GM12878 (cell line): ENCODE measurements at regions not wholly inside any gene's neighbourhood (a gene's known extent, or its start where the extent isn't known, plus 50 kb on each side); places are given as distances from the start of the nearest gene placed in this dataset.

Experiments used
- ATAC-seq: fragments of 200-7000 bp; cut with Tn5 transposase; 3 replicates; pipeline ENCODE4 v1.9.1; 2020; ENCODE audit warnings: mild to moderate bottlenecking, moderate library complexity
- BruUV-seq: library from RNA; stranded (reverse); fragments of 400-500 nt; replicated peaks from 2 replicates; lab custom pipeline; 2021; lab: Mats Ljungman, UMichigan
- CTCF ChIA-PET: fragments of 300-600 bp; sonication (Branson Sonifier 250); formaldehyde crosslinking; extraction: SDS; loops from one replicate; lab custom pipeline; 2021; ENCODE audit warnings: inconsistent platforms; lab: Yijun Ruan, JAX
- POLR2A ChIA-PET: fragments of 350-600 bp; formaldehyde crosslinking; extraction: SDS; loops from one replicate; lab custom pipeline; 2021; ENCODE audit warnings: inconsistent platforms; lab: Charles Lee
- RAD21 ChIA-PET: fragments of 300-600 bp; sonication (Branson Sonifier 250); formaldehyde crosslinking; loops from one replicate; lab custom pipeline; 2023; ENCODE audit warnings: antibody characterized with exemption; ENCODE audit not compliant: unreplicated experiment; lab: Charles Lee
- SMC1A ChIA-PET: fragments of 300-600 bp; sonication (Branson Sonifier 250); formaldehyde crosslinking; loops from one replicate; lab custom pipeline; 2023; ENCODE audit not compliant: unreplicated experiment, uncharacterized antibody; lab: Charles Lee
- DNase-seq: peaks from one replicate; pipeline ENCODE4 v3.0.0-alpha.2; 2011; ENCODE audit warnings: low read depth, low spot score
- FAIRE-seq: peaks from 3 replicates; lab custom pipeline; 2011; peaks lifted over from hg19 to GRCh38; lab: Jason Lieb, UNC
- H2AFZ ChIP-seq: 2 replicates; pipeline ENCODE4 v1.6.0; 2011; ENCODE audit warnings: low read depth, low read length, control low read depth; ENCODE audit not compliant: control insufficient read depth
- H3K27ac ChIP-seq: 2 replicates; pipeline ENCODE4 v1.5.1; 2011; ENCODE audit warnings: control low read depth; ENCODE audit not compliant: control insufficient read depth, insufficient read depth
- H3K27me3 ChIP-seq, 2 experiments: replicated peaks in 1 of 2; 2 replicates each; pipeline versions ENCODE4 v1.6.0 to v1.6.1; 2011; ENCODE audit warnings: low read length in 1 of 2; ENCODE audit not compliant: control insufficient read depth in 2 of 2, insufficient read depth in 2 of 2
- H3K36me3 ChIP-seq, 2 experiments: 2 replicates each; pipeline ENCODE4 v1.5.1; 2011; ENCODE audit warnings: low read length in 1 of 2; ENCODE audit not compliant: control insufficient read depth in 2 of 2, insufficient read depth in 2 of 2
- H3K4me1 ChIP-seq: 2 replicates; pipeline ENCODE4 v1.6.1; 2011; ENCODE audit warnings: mild to moderate bottlenecking, low read length, moderate library complexity, mixed read lengths; ENCODE audit not compliant: control insufficient read depth, insufficient read depth
- H3K4me2 ChIP-seq: 2 replicates; pipeline ENCODE4 v1.6.0; 2011; ENCODE audit warnings: control low read depth; ENCODE audit not compliant: control insufficient read depth, insufficient read depth
- H3K4me3 ChIP-seq: fragments of 200-600 bp; sonication (generic); 2 replicates; pipeline ENCODE4 v1.5.1; 2016
- H3K79me2 ChIP-seq: 2 replicates; pipeline ENCODE4 v1.6.0; 2011; ENCODE audit warnings: low read length; ENCODE audit not compliant: control insufficient read depth, insufficient read depth
- H3K9ac ChIP-seq: 2 replicates; pipeline ENCODE4 v1.8.0; 2011; ENCODE audit warnings: low read length, control low read depth, mixed read lengths; ENCODE audit not compliant: control insufficient read depth, insufficient read depth
- H3K9me3 ChIP-seq: replicated peaks from 3 replicates; pipeline ENCODE4 v1.5.1; 2011; ENCODE audit warnings: mild to moderate bottlenecking, low read length; ENCODE audit not compliant: control insufficient read depth, insufficient read depth
- H4K20me1 ChIP-seq: 2 replicates; pipeline ENCODE4 v1.6.0; 2011; ENCODE audit not compliant: control insufficient read depth, insufficient read depth
- CEBPB ChIP-seq, 2 experiments: fragments of 150-350 bp in 1 of 2; IDR thresholded peaks; 2 replicates each; pipeline ENCODE4 v1.6.1; 2012 to 2014; ENCODE audit warnings: low read depth in 2 of 2, low read length in 2 of 2, borderline replicate concordance in 1 of 2, inconsistent platforms in 1 of 2
- KLF5 ChIP-seq: fragments of 450-650 bp; IDR thresholded peaks from 2 replicates; pipeline ENCODE4 v1.6.1; 2014; ENCODE audit warnings: mild to moderate bottlenecking; ENCODE audit not compliant: partially characterized antibody
- NFYB ChIP-seq: IDR thresholded peaks from 2 replicates; pipeline ENCODE4 v1.6.1; 2011; ENCODE audit warnings: low read depth, mild to moderate bottlenecking, low read length, improper control_type of control experiment, moderate library complexity; ENCODE audit not compliant: insufficient read depth
- SMAD1 ChIP-seq: fragments of 450-650 bp; IDR thresholded peaks from 2 replicates; pipeline ENCODE4 v1.6.1; 2018; ENCODE audit warnings: mild to moderate bottlenecking, low read depth; ENCODE audit not compliant: partially characterized antibody
- SUPT20H ChIP-seq: IDR thresholded peaks from 2 replicates; pipeline ENCODE4 v1.6.1; 2011; ENCODE audit warnings: low read depth, mild to moderate bottlenecking, low read length, moderate library complexity, borderline replicate concordance; ENCODE audit not compliant: control insufficient read depth
- ZBED1 ChIP-seq: IDR thresholded peaks from 2 replicates; pipeline ENCODE4 v1.6.1; 2016; ENCODE audit warnings: borderline replicate concordance
- ZNF384 ChIP-seq: IDR thresholded peaks from 2 replicates; pipeline ENCODE4 v1.6.1; 2012; ENCODE audit warnings: low read depth, mild to moderate bottlenecking, low read length, improper control_type of control experiment, borderline replicate concordance
- WGBS: methylation state at CpG from one replicate; pipeline ENCODE4 v1.1.6; 2016; ENCODE audit warnings: low lambda C conversion rate; ENCODE audit not compliant: insufficient replicate concordance, insufficient coverage; ENCODE audit errors: missing lambda C conversion rate; 5-methylcytosine and 5-hydroxymethylcytosine counted together
- in situ Hi-C: fragments of 300-500 bp; cut with MboI; formaldehyde crosslinking; loops from 9 replicates; pipeline ENCODE4 v1.14.3; 2018; ENCODE audit warnings: mixed read lengths
- intact Hi-C: fragments of 100-400 bp; cut with micrococcal nuclease; formaldehyde crosslinking; loops from one replicate; pipeline ENCODE4 v1.14.2; 2022; ENCODE audit not compliant: unreplicated experiment
- TF ChIP-seq, protein P1 (sequence below): fragments of 450-650 bp; IDR thresholded peaks from 2 replicates; pipeline ENCODE4 v1.6.1; 2016; ENCODE audit warnings: mild to moderate bottlenecking

DNA sequence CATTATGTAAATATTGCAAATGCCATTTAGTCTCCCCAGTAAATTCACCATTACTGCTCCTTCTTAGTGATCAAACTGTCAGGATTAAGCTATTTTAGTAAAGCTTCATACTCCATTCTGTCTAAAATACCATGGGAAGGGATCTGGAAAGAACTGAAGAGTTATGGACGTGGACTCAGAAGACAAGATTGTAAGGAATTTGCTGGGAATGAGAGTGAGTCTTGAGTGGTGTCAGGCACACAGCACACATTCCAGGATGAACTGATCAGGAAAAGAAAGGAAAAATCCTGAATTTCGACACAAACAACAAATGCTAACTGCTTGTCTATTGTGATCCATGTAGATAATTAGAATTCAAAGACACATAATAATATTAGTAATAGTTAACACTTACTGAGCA, 311.0 kb downstream of the CENPC start:
- TF ChIP-seq SMAD1 (no peak), ZBED1 (no peak), NFYB (no peak), SUPT20H (no peak), CEBPB (IDR thresholded peaks at IDR 0.05; ENCODE audit: borderline replicate concordance in 1 of 2, low read depth in 2 of 2, low read length in 2 of 2) (no peak), ZNF384 (no peak), KLF5 (no peak)
- TF ChIP-seq, protein P1, sequence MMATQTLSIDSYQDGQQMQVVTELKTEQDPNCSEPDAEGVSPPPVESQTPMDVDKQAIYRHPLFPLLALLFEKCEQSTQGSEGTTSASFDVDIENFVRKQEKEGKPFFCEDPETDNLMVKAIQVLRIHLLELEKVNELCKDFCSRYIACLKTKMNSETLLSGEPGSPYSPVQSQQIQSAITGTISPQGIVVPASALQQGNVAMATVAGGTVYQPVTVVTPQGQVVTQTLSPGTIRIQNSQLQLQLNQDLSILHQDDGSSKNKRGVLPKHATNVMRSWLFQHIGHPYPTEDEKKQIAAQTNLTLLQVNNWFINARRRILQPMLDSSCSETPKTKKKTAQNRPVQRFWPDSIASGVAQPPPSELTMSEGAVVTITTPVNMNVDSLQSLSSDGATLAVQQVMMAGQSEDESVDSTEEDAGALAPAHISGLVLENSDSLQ: no peak
- Histone ChIP-seq H3K4me1 (no peaks in the 10 kb centered on the region), H3K27me3 (no peaks in the 10 kb centered on the region), H3K9ac (no peak overlapping the region), H3K4me2 (no peak overlapping the region), H4K20me1 (no peaks in the 10 kb centered on the region), H3K36me3 (no peaks in the 10 kb centered on the region), H3K27ac (no peak overlapping the region), H3K9me3 (no peaks in the 10 kb centered on the region), H3K4me3 (no peak overlapping the region), H2AFZ (no peak overlapping the region), H3K79me2 (no peaks in the 10 kb centered on the region)
- intact Hi-C loops (no loop called here), in situ Hi-C loops (no loop called here)
- no TSS peak for BruUV-seq
- RAD21 ChIA-PET: no interaction called here
- 0% methylated on average over 2 of the region's 2 CpGs for WGBS
- POLR2A ChIA-PET: no interaction called here
- FAIRE-seq (no peak), DNase-seq (no peak), ATAC-seq (no peak)
- SMC1A ChIA-PET: no interaction called here
- CTCF ChIA-PET: no interaction called here
